ACC112 (cell line): ENCODE measurements at regions not wholly inside any gene's neighbourhood (a gene's known extent, or its start where the extent isn't known, plus 50 kb on each side); places are given as distances from the start of the nearest gene placed in this dataset.

Experiments
- H2AFZ ChIP-seq: fragments of 200-600 bp; sonication (generic); one replicate; pipeline ENCODE4 v1.6.0; 2017; ENCODE audit warnings: antibody characterized with exemption, low read length; ENCODE audit not compliant: unreplicated experiment
- H3K27ac ChIP-seq: fragments of 200-600 bp; sonication (generic); 2 replicates; pipeline ENCODE4 v1.5.1; 2014; ENCODE audit warnings: low read depth, mild to moderate bottlenecking, antibody characterized with exemption, low read length, moderate library complexity
- H3K27me3 ChIP-seq: fragments of 200-600 bp; sonication (generic); 2 replicates; pipeline ENCODE4 v1.6.1; 2014; ENCODE audit warnings: mild to moderate bottlenecking, antibody characterized with exemption, low read length, moderate library complexity, mixed read lengths; ENCODE audit not compliant: insufficient read depth
- H3K36me3 ChIP-seq: fragments of 200-600 bp; sonication (generic); 2 replicates; pipeline ENCODE4 v1.6.1; 2016; ENCODE audit warnings: mild to moderate bottlenecking, antibody characterized with exemption, low read length, moderate library complexity, mixed read lengths; ENCODE audit not compliant: insufficient read depth
- H3K4me1 ChIP-seq: fragments of 200-600 bp; sonication (generic); one replicate; pipeline ENCODE4 v1.6.1; 2016; ENCODE audit warnings: low read length, mixed read lengths; ENCODE audit not compliant: insufficient read depth, unreplicated experiment, control insufficient read depth
- H3K4me3 ChIP-seq: fragments of 200-600 bp; sonication (generic); 2 replicates; pipeline ENCODE4 v1.5.1; 2014; ENCODE audit warnings: mild to moderate bottlenecking, low read depth, low read length
- H3K79me2 ChIP-seq: fragments of 200-600 bp; sonication (generic); one replicate; pipeline ENCODE4 v1.6.0; 2016; ENCODE audit warnings: low read length; ENCODE audit not compliant: control insufficient read depth, unreplicated experiment, insufficient read depth

DNA sequence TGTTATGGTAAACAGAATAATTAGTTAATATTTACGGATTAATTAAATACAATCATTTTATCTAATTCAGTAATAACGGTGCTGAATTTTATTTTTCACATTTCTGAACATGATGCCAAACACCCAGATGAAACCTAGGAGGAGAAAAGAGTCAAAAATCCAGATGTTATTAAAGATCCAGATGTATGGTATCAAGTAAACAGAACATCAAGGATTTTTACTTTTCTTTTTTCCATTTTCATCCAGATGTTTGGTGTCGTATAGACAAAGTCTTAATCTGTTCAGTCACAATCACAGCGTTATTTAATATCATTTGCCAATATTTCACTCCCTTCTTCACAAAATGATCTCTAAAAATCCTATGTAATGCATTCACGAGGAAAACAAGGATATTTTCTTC lies 64.0 kb upstream of the NR2F2 start:
- H3K79me2 ChIP-seq: peaks cover 1% of the 10 kb centered on the region
- H3K4me3 ChIP-seq: no peak overlapping the region
- H3K36me3 ChIP-seq: peaks cover 35% of the 10 kb centered on the region
- H2AFZ ChIP-seq: no peak overlapping the region
- H3K4me1 ChIP-seq: peaks cover 35% of the 10 kb centered on the region
- H3K27ac ChIP-seq: no peak overlapping the region
- H3K27me3 ChIP-seq: no peaks in the 10 kb centered on the region

- H3K4me3 ChIP-seq: no peak overlapping the region
- no peak overlapping the region for H3K27ac ChIP-seq
- no peaks in the 10 kb centered on the region for H3K27me3 ChIP-seq
- H3K36me3 ChIP-seq: peaks cover 42% of the 10 kb centered on the region
- no peak overlapping the region for H2AFZ ChIP-seq
- H3K79me2 ChIP-seq: peaks cover 5% of the 10 kb centered on the region
- H3K4me1 ChIP-seq: peaks cover 37% of the 10 kb centered on the region
Observed at GRCh38 chr15:96267463-96267862, 63.0 kb upstream of the NR2F2 start.

GRCh38 chr15:96268442-96269204 lies 61.9 kb upstream of the NR2F2 start:
- H3K4me1 ChIP-seq: peaks cover 48% of the 10 kb centered on the region
- no peak overlapping the region for H2AFZ ChIP-seq
- no peak overlapping the region for H3K4me3 ChIP-seq
- H3K27ac ChIP-seq: no peak overlapping the region
- peaks cover 10% of the 10 kb centered on the region for H3K79me2 ChIP-seq
- no peaks in the 10 kb centered on the region for H3K27me3 ChIP-seq
- H3K36me3 ChIP-seq: peaks cover 48% of the 10 kb centered on the region

DNA sequence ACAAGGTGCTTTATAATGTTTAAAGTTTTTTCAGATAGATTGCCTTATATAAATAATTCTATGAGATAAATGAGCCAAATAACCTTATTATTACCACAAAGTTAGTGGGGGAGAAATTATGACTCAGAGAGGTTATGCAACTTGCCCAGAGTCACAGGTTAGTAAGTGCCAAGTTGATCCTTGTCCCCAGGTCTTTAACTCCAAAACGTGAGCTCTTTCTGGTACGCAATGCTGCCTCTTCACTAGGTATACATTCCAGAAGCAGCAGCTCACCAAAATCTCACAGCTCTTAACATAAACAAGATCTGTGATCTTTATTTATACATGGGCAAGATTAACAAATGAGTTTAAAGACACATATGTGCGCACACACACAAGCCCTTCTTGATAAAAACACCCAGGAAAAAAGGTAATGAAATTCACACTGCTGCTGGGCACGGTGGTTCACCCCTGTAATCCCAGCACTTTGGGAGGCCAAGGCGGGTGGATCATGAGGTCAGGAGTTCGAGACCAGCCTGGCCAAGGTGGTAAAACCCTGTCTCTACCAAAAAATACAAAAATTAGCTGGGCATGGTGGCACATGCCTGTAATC lies 59.8 kb upstream of the NR2F2 start:
- Histone ChIP-seq H3K4me1 (peaks cover 57% of the 10 kb centered on the region), H3K4me3 (no peak overlapping the region), H2AFZ (no peak overlapping the region), H3K27me3 (no peaks in the 10 kb centered on the region), H3K79me2 (peaks cover 16% of the 10 kb centered on the region), H3K36me3 (peaks cover 48% of the 10 kb centered on the region), H3K27ac (peak overlapping the region; percentile 36)

GRCh38 chr15:96272427-96272826 lies 58.1 kb upstream of the NR2F2 start:
- H3K4me1 ChIP-seq: peaks cover 74% of the 10 kb centered on the region
- peak overlapping the region; percentile 96 for H3K27ac ChIP-seq
- H2AFZ ChIP-seq: no peak overlapping the region

GRCh38 chr15:96273317-96274086 lies 57.0 kb upstream of the NR2F2 start:
- Histone ChIP-seq H3K4me1 (peaks cover 78% of the 10 kb centered on the region), H3K79me2 (peaks cover 20% of the 10 kb centered on the region), H2AFZ (no peak overlapping the region), H3K36me3 (peaks cover 36% of the 10 kb centered on the region), H3K4me3 (peak overlapping the region; percentile 69), H3K27me3 (no peaks in the 10 kb centered on the region), H3K27ac (peak overlapping the region; percentile 96)

More at GRCh38 chr15:96272427-96272826, 58.1 kb upstream of the NR2F2 start:
- H3K79me2 ChIP-seq: peaks cover 20% of the 10 kb centered on the region
- no peak overlapping the region for H3K4me3 ChIP-seq
- no peaks in the 10 kb centered on the region for H3K27me3 ChIP-seq
- peaks cover 42% of the 10 kb centered on the region for H3K36me3 ChIP-seq

GRCh38 chr15:96274087-96274440 lies 56.4 kb upstream of the NR2F2 start:
- Histone ChIP-seq H3K27me3 (no peaks in the 10 kb centered on the region), H3K4me1 (peaks cover 74% of the 10 kb centered on the region), H3K4me3 (peak overlapping the region; percentile 69), H2AFZ (no peak overlapping the region), H3K79me2 (peaks cover 20% of the 10 kb centered on the region), H3K27ac (peak overlapping the region; percentile 96), H3K36me3 (peaks cover 31% of the 10 kb centered on the region)

DNA sequence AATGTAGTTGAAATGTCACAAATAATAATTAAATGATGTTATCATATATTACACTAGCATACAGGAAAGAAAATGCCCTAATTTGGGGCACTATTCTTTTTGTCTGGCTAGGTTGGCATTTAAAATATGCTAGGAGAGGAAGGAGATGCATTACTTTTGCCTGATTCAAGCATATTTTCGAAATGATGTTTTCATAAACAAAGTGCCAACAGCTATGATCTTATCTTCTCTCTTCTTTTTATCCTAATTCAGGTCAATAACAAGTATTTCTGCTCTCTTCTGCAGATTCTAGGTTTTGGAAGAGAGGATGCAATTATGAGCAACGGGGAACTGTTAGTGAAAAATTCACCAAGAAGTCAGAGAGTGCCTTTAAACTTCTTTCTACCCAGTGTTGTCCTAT lies 55.8 kb upstream of the NR2F2 start:
- Histone ChIP-seq H3K27me3 (no peaks in the 10 kb centered on the region), H3K4me3 (peak overlapping the region; percentile 47), H3K4me1 (peaks cover 68% of the 10 kb centered on the region), H3K36me3 (peaks cover 33% of the 10 kb centered on the region), H3K27ac (peak overlapping the region; percentile 96), H2AFZ (no peak overlapping the region), H3K79me2 (peaks cover 20% of the 10 kb centered on the region)

DNA sequence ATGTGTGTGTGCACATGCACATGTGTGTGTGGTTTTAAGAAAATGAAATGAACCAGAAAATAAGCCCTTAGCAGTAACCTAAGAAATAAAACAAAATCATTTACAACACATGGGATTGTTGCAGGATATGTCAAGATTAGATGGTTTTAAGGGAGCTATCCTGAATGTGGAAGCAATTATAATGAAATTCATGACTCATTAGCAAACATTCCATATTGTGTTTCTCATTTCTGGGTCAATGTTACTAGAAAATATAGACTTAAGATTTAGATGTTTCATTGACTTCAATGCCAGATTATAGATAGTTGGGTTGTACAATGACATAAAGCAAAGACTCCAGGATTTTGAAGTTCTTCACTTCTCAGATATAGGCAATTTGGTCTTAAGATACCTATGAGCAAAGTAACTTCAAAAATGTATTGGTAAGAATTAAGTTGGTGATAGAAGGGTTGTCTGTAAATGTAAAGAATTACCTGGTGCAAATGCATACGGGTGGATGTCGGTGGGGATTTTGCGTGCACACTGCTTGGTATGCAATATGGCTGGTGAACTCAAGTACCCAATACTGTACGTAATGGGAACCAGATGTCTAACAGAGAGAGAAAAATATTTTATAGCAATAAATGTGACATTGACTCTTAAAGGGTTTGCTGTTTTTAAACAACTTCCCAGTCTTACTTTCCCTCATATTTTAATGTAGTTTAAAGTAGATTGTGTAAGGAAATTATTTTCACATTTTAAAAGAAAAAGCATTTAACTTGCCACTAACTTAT lies 53.9 kb upstream of the NR2F2 start:
- H2AFZ ChIP-seq: no peak overlapping the region
- peak overlapping the region; percentile 96 for H3K27ac ChIP-seq
- peaks cover 35% of the 10 kb centered on the region for H3K36me3 ChIP-seq
- no peaks in the 10 kb centered on the region for H3K27me3 ChIP-seq
- peaks cover 18% of the 10 kb centered on the region for H3K79me2 ChIP-seq
- no peak overlapping the region; the same call in 1 of the 2 replicates for H3K4me3 ChIP-seq
- peaks cover 54% of the 10 kb centered on the region for H3K4me1 ChIP-seq
